GM12873 (cell line): ENCODE measurements at regions not wholly inside any gene's neighbourhood (a gene's known extent, or its start where the extent isn't known, plus 50 kb on each side); places are given as distances from the start of the nearest gene placed in this dataset.

Experiments used
- TF ChIP-seq, protein P1 (sequence below): IDR thresholded peaks from 2 replicates; pipeline ENCODE4 v1.5.1; 2012; ENCODE audit warnings: low read depth, mild to moderate bottlenecking, moderate library complexity, low read length, control low read depth; ENCODE audit not compliant: insufficient read depth; ENCODE audit errors: missing control alignments

DNA sequence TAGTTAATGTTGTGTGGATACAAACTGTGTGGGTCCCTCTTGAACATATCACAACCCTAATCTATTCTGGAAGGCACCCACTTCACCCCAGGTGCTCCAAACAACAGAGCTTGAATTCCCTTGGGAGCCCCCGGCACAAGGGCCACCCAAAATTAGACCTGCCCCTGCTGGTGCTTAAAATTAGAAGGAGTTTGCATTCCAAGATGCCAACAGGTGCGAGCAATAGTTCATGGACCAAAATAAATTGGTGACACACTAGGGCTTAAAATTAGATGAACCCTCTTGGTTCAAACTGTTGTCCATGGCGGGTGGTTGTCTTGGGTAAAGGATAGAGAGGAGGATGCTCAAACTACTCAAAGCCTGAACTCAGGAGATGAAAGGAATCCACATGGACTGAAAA is 291.5 kb downstream of the MN1 start:
- TF ChIP-seq, protein P1, sequence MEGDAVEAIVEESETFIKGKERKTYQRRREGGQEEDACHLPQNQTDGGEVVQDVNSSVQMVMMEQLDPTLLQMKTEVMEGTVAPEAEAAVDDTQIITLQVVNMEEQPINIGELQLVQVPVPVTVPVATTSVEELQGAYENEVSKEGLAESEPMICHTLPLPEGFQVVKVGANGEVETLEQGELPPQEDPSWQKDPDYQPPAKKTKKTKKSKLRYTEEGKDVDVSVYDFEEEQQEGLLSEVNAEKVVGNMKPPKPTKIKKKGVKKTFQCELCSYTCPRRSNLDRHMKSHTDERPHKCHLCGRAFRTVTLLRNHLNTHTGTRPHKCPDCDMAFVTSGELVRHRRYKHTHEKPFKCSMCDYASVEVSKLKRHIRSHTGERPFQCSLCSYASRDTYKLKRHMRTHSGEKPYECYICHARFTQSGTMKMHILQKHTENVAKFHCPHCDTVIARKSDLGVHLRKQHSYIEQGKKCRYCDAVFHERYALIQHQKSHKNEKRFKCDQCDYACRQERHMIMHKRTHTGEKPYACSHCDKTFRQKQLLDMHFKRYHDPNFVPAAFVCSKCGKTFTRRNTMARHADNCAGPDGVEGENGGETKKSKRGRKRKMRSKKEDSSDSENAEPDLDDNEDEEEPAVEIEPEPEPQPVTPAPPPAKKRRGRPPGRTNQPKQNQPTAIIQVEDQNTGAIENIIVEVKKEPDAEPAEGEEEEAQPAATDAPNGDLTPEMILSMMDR, result no peak

DNA sequence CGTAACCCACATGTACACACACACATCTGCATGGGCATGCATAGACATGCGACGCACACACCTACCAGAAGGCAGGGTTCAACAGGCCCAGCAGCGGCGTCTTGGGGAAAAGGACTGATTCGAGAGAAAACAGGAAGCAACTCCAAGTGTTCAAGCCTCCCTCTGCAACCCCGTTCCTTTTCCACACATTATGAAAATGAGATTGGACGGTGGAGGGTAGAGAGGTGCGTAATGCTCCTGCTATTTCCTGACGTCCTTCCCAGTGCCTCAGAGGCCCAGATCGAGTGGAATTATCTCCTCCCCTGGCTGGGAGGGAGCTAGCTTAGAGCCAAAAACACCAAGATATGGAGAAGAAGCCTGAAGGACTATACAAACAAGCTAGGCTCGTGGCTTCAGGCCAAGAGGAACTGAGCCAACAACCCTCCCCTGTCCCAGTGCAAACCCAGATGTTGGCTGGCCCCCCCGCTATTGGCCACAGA is 289.2 kb downstream of the MN1 start:
- TF ChIP-seq, protein P1, result no peak

DNA sequence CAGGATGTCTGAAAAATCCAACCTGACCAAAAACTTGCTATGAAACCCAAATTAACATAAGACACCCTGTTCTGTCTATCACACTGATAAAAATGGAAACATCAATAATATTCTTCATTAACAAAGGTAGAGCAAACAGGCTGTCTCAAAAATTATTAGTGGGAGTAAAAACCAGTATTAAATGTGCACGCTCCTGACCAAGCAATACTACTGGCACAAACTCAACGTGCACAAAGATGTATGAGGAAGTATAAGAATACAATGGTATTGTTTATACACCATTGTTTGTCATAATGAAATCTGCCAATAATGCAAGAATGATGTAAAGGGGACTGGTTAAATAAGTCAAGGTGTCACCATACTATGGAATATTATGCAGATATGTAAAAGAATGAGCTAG is 288.5 kb downstream of the MN1 start:
- TF ChIP-seq, protein P1, result no peak

DNA sequence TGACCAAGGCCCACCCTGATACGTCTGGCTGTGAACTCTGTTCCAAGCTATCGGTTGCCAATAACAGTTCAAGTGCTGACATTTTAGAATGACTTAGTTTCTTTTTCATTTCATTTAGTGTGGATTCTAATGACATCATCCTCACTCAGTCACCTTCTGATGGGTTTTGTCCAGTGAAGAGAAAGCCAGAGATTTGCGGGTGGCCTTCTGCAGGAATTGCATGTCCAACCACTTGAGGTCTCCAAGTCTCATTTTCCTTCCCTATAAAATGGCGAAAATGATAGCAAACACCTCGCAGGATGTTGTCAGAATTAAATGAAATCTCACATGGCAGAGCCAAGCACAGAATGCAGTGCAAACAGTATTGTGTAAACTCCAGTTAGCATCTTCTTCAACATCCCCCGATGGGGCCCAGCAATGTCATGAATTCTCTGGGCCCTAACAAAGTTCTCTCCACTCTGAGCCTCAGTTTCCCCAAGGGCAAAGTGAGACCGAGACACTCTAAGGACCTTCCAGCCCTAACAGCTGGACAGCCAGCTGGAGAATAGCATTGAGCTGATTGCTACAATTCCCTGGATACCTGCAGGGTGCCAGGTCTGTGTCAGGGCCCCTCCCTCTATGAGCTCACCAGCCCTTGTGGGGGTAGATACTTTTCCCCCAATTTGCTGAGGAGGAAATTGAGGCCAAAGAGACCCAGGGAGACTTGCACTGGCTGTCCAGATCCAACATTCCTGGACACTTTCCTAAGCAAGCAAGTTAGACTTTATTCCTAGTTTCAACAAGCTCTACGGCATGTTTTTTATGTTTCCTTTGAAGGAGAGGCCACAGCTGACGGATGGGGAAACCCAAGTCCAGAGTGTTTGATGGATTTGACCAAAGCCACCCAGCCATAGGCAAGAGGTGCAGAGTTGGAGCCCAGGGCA is 286.7 kb downstream of the MN1 start:
- TF ChIP-seq, protein P1, result no peak

DNA sequence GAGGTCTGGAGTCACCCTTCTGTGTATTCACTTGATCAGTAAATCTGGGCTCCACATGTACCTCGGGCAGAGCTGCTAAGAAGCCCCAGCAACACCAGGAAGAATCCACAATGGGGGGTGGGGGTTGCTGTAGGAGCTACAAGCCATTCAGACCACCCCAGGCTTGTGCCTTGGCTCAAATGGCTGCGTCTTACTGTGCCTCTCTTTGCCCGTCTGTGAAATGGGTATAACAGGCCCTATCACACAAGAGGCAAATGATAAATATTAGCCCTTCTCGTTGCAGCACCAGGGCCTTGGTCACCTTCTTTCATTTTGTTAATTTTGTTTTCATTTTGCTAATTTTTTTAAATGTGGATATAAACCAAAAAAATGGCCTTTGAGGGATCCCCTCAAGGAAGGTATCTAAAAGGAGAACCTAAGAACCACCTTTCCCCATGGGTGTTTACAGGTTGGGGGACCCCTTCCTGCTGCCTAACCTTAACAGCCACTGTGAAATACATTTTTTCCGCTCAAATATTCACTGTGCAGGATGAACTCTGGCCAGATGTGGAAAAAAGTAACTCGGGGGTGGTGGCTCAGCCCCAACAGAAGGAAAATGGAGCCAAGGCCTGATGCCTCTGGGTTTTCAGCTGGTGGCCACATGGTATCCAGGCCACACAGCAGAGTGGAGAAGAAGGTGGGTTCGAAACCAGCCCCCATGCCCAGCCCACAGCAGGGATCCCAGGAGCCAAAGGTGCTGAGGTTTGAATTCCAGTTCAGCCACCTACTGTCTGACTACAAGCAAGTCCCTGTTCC is 284.0 kb downstream of the MN1 start:
- TF ChIP-seq, protein P1, result no peak

DNA sequence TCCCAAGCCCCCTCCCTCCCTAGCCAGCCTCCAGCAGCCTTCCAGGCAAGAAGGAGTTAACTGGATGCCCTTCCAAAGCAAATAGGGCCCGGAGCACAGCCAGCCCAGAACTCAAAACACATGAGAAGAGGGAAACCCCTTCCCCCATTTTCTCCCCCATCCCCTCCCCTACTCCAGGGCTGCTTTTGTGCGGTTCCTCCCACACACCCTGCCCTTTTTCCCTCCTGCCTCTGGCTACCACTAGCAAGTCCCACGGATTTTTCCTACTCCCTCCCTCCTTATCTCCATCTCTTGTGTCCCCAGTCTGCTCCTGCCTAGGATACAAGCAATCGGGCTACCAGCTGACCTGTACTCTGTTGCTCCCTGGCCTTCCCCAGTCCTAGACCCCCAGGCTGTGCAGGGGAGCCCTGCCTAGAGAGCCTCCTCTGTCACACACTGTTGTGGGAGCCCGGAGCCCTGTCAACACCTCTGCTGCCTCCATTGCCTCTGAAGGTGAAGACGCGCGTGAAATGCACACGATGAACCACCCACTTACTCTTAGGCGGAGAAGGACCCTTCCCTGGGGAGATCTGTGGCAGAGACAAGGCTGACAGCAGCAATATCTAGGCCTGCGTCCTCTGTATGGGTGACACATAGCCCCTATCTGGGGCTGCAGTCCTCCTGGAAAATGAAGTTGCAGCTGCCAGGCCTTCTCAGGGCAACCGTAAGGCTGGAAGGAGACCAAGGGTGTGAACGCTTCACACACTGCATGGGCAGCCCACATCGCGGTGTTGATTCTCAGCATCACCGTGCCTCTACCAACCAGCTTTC is 282.8 kb downstream of the MN1 start:
- TF ChIP-seq, protein P1, result no peak
